Right kidney (tissue), 1 donor: ENCODE measurements at regions not wholly inside any gene's neighbourhood (a gene's known extent, or its start where the extent isn't known, plus 50 kb on each side); places are given as distances from the start of the nearest gene placed in this dataset.
"Not testable (repeated sequence)": the region's sequence is repeated elsewhere in the genome, so short reads cannot be mapped to it uniquely, and the experiment has no call there.

Experiments used
- DNase-seq: peaks from one replicate; pipeline ENCODE4 v3.0.0-alpha.2; 2016

GRCh38 chr13:82330499-82330898 is 1551.8 kb downstream of the SLITRK1 start:
- DNase-seq, result no peak

DNA sequence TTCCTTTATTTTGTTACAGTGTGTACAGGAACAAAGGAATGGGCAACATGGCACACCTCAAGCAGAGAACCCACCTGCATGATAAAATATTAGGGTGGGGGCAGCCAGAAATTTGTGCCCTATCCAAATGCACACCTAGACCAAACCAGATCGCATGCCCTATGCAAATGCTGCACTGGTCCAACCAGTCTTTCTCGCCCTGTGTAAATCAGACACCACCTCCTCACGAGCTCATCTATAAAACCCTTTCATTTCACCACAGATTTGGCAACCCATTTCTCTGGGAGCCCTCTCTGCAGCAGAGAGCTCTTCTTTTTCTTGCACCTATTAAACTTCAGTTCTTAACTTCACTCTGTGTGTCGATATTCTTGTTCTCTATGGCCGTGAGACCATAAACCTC is 1559.2 kb downstream of the SLITRK1 start:
- no peak for DNase-seq

GRCh38 chr13:82305588-82305987 is 1576.7 kb downstream of the SLITRK1 start:
- no peak for DNase-seq

- no peak for DNase-seq
These were observed 1584.2 kb downstream of the SLITRK1 start for GRCh38 chr13:82298106-82298505.

DNA sequence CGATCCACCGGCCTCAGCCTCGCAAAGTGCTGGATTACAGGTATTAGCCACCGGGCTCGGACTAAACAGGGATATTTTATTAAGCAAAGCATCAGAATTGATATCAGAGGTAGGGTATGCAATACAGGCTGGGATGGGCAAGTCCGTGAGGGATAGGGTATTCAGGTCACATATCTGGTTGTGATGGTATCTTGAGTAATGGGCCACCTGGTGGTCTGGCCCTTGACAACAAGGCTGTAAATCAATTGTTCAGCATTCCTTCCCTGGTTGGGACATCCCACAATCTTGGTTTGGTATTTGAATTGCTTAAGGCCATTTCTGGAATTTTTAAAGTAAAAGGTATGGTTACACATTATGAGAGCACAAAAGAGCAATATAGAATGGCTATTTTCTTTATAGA is 1588.0 kb downstream of the SLITRK1 start:
- no peak for DNase-seq

DNA sequence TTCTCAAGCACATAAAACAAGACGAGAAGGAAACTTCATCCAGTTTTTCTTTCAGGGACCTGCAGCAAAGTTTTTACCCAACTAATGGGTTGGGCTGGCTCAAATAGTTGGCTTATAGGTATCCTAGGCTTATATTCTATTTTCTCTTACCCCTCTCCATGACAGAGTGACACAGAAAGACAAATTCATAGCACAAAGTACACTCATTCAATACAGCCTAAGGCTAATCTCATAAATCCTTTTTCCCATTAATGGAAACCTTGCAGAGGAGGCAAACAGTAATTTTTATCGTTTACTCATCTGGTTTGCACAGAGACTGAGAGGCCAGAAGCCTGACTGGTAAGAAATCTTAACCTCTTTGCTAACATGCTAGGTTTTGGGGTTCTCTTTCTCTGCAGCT is 1589.9 kb downstream of the SLITRK1 start:
- DNase-seq, result no peak

- DNase-seq, result no peak
These were observed 1590.4 kb downstream of the SLITRK1 start for GRCh38 chr13:82291852-82292251.

DNA sequence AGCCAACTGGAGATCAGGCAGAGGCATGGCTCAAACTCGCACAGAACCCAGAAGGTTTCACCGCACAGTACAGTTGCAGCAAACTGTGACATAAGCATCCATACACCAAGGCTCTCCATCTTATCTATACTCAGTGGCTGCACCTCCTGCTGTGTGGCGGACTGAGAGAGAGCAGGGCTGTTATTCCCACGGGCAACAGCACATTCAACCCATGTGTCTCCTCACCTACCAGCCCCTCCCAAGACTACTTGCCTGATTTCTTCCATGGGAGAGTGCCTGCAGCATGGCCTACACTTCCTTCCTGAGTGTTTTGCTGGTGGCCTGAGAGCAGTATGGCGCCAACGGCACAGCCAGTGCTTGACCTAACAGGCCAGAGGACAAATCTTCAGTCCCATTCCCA is 1606.6 kb downstream of the SLITRK1 start:
- no peak for DNase-seq

DNA sequence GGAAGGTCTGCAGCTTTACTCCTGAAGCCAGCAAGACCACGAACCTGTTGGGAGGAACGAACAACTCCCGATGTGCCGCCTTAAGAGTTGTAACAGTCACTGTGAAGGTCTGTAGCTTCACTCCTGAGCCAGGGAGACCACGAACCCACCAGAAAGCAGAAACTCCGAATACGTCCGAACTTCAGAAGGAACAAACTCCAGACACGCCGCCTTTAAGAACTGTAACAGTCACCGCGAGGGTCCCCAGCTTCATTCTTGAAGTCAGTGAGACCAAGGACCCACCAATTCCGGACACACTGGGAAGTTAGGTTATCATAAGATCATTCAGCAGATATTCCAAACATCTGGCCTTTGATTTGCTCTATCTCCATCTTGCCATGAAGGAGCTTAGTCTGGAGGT is 1623.0 kb downstream of the SLITRK1 start:
- no peak for DNase-seq

GRCh38 chr13:82257790-82258507 is 1624.3 kb downstream of the SLITRK1 start:
- no peak for DNase-seq

GRCh38 chr13:82248762-82249161 is 1633.5 kb downstream of the SLITRK1 start:
- no peak for DNase-seq

DNA sequence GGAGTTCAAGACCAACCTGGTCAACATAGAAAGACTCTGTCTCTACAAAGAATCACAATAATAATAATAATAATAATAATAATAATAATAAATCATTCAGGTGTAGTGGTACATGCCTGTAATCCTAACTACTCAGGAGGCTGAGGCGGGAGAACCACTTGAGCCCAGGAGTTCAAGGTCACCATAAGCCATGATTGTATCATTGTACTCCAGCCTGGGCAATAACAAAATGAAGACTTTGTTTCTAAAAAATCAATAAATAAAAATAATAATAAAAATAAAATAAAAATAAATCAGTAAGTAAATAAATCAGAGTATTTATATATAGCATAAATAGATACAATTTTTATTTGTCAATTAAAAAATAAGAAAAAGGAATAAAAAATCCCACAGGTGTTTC is 1636.4 kb downstream of the SLITRK1 start:
- no peak for DNase-seq

- DNase-seq, result no peak
These were observed 1657.5 kb downstream of the SLITRK1 start for GRCh38 chr13:82224806-82225205.

DNA sequence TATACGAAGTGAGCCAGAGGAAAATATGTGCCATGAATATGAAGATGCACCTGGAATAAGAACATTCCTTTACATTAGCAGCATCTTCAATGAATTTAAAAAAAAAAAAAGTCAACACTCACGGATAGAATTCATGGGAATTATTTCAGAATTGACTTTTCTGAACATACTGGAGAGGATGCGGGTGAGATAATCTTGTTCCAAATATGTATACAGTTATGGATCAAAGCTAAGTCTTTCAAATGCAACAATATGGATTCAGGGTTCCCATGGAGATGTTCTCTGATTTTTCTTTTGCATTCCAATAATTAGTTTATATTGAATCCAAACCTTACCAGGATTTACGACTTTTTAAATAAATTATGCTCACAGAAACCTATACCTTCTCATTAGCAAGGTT is 1660.7 kb downstream of the SLITRK1 start:
- no peak for DNase-seq

DNA sequence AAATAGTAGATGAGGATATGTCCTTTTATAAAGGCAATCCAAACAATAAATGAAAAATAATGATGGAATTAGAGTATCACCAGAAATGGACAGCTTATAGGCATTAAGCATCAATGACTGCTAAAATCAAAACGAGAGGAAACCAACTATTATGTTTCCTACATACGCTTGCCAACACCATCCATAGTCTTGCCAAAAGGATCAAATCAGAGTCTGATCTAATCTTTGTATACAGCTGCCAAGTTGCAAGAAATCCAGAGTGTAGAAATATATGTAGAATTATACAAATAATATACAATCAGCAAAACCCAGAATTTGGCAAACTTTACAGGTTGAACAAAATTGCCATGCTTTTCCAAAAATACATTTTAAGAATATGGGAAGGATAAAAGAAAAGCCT is 1661.6 kb downstream of the SLITRK1 start:
- no peak for DNase-seq

DNA sequence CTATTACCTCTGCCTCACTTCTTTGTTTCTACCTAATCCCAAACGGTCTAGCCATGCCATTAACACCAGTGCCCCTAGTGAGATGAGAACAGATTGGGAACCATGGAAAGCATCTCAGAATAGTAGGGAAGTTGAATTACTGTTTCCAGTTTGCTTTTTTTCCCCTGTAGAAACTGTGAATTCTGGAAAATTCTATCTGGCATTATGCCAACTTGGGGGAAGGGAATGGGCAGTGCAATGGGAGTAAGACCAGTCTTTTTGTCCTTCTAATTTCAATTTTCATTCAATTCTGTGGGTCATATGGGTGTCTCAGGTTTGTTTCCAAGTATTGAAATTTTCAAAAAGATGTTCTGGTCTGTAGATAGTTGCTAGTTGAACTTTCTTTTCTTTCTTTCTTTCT is 1666.1 kb downstream of the SLITRK1 start:
- DNase-seq, result no peak

DNA sequence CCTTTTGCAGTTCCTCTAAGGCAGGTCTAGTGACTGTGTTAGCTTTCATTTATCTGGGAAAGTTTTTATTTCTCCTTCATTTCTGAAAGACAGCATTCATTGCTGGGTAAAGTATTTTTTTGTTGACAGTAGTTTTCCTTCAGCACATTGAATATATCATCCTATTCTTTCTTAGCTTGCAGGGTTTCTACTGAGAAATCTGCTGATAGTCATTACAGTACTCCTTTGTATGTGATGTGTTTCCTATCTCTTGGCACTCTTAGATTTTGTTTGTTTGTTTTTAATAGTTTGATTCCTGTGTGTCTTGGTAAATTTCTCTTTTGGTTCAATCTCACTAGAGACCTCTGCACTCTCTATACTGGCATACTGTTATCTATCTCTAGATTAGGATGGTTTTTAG is 1667.9 kb downstream of the SLITRK1 start:
- DNase-seq, result no peak

DNA sequence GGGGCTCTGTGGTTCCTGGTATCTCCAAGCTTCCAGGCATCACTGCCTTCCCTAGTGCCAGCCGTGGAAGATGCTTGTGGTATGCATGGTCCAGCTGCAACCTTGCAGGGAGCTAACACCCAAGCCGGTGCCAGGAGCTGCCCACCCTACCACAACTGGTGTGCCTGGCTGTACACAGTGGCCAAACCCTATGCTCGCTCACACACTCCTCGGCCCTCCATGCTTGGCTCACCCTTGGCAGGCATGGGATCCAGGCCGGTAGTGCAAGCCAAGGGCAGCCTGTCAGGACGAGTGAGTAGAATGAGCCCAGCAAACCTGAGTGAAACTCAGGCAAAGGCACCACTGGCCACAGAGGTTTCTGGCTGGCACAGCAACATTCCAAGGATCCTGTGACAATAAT is 1676.0 kb downstream of the SLITRK1 start:
- DNase-seq, result no peak

DNA sequence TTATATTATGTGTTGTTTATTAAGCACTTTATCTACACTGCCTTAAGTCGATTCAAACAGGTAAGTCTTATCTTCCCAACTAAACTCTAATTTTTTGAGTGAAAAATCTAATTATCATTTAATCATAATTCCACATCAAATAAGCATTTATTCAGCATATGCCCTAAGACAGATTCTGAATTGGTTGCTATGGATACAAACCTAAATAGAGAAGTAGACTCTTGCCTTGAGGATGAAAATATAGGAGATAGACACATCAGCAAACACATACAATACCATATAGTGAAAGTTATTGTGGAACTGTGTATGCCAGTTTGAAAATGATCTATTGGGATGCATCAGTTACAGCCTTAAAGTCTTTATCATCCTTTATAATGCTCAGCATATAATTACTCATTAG is 1679.9 kb downstream of the SLITRK1 start:
- DNase-seq, result no peak

DNA sequence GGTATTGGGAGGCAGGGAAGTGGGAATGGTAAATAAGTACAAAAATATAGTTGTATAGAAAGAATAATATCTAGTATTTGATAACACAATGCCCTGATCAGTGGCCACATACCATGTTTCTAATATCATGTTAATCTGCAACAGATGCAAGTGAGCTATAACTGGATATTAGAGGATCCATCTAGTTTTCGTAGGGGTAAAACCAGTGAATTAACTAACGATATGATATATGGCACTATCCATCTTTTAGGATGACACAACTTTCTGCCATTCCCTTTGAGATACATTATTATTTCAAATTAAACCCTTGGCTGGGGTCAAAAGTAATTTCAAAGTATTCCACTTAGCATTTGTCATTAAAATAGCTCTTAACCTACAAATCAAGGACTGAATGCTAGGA is 1686.2 kb downstream of the SLITRK1 start:
- no peak for DNase-seq

- no peak for DNase-seq
These were observed 1695.0 kb downstream of the SLITRK1 start for GRCh38 chr13:82187227-82187626.

DNA sequence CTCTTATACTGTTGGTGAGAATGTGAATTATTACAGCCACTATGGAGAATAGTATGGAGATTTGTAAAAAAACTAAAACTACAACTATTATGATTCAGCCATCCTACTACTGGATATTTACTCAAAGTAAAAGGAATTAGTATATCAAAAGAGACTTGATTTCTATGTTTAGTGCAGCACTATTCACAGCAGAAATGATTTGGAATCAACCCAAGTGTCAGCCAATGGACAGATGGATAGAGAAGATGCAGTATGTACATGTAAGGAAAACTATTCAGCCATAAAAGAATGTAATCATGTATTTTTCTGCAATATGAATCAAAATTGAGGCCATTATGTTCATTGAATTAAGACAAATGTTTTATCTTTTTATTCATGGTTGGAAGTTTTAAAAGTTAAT is 1705.5 kb downstream of the SLITRK1 start:
- no peak for DNase-seq

DNA sequence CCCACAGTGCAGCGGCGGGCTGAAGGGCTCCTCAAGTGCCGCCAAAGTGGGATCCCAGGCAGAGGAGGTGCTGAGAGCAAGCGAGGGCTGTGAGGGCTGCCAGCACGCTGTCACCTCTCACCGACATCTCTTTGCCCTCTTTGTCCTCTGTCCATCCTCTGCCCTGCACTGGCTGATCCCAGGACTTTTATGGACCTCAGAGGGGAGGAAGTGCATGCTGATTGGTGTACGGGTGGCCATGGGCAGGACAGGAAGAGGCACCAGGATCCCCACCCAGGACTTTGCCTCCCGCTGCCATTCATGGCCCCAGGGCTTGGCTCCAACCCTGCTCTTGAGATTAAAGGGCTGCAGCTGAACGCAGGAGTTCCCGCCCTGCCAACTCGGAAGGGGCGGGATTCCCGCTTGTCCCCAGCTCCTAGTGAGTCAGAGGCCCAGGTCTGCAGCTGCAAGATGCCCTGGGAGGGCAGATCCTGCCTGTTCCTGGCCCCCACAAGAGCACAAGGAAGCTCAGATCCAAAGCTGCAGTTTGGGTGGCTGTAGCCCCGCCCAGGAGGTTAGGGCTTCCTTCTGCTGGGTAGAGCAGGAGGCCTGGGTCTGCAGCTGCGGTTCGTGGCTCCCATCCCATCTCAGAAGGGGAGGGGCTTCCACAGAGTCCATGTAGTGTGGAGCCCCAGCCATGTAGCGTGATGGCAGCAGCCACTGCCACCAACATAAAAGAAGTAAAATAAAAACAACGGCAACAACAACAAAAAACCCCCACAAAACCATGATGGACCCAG is 1716.7 kb downstream of the SLITRK1 start:
- no peak for DNase-seq

- DNase-seq, result not testable (repeated sequence)
These were observed 1717.4 kb downstream of the SLITRK1 start for GRCh38 chr13:82164780-82165395.
